GM10266 (cell line): ENCODE measurements at regions not wholly inside any gene's neighbourhood (a gene's known extent, or its start where the extent isn't known, plus 50 kb on each side); places are given as distances from the start of the nearest gene placed in this dataset.

Experiments used
- DNase-seq: peaks from one replicate; pipeline ENCODE4 v3.0.0; 2012; ENCODE audit errors: extremely low spot score
- TF ChIP-seq, protein P1 (sequence below): IDR thresholded peaks from 2 replicates; pipeline ENCODE4 v1.5.1; 2012; ENCODE audit warnings: mild to moderate bottlenecking, low read depth; ENCODE audit not compliant: control insufficient read depth, insufficient read depth; ENCODE audit errors: missing control alignments

DNA sequence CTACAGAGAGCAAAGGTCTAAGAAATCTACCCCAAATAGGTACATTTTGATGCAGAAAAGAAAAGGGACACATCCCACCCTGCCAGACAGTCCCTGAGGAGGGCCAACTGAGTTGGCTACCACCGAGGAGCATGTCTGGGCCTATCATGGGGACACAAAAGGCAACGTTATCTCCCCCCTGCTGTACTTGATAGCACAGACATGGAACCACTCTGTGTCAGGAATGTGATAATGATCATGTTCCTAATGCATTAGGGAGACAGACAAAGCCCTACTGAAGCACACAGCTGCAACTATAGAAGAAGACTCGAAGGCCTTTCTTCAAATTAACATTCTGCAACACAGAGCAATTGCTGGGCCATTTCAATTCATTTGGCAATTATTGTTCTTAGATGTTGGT is 84.5 kb downstream of the ENC1 start:
- TF ChIP-seq, protein P1, sequence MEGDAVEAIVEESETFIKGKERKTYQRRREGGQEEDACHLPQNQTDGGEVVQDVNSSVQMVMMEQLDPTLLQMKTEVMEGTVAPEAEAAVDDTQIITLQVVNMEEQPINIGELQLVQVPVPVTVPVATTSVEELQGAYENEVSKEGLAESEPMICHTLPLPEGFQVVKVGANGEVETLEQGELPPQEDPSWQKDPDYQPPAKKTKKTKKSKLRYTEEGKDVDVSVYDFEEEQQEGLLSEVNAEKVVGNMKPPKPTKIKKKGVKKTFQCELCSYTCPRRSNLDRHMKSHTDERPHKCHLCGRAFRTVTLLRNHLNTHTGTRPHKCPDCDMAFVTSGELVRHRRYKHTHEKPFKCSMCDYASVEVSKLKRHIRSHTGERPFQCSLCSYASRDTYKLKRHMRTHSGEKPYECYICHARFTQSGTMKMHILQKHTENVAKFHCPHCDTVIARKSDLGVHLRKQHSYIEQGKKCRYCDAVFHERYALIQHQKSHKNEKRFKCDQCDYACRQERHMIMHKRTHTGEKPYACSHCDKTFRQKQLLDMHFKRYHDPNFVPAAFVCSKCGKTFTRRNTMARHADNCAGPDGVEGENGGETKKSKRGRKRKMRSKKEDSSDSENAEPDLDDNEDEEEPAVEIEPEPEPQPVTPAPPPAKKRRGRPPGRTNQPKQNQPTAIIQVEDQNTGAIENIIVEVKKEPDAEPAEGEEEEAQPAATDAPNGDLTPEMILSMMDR, result no peak
- DNase-seq, result no peak

GRCh38 chr5:74552101-74552500 is 88.4 kb downstream of the ENC1 start:
- TF ChIP-seq, protein P1, result no peak
- no peak for DNase-seq

GRCh38 chr5:74550927-74551326 is 89.6 kb downstream of the ENC1 start:
- TF ChIP-seq, protein P1, result no peak
- no peak for DNase-seq

DNA sequence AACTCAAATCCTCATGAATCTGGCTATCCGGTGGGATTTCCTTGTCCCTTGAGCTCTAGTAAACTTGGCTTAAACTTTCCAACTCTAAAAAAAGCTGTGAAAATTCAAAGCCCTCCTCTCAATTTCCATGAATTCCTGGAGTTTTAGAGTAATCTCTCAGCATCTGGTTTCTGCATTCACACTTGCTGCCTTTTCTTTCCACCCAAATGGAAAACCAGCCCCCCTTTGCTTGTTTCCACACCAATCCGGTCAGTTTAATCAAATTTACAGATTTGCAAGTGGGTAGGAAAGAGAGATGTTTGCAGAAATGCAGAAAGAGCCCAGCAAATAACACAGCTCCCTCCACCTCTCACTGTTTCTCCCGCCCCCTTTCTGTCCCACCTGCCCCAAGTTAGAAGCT is 91.1 kb downstream of the ENC1 start:
- TF ChIP-seq, protein P1, result no peak

GRCh38 chr5:74546796-74547195 is 93.7 kb downstream of the ENC1 start:
- DNase-seq, result no peak
- TF ChIP-seq, protein P1, result no peak

More for the DNA sequence above, 91.1 kb downstream of the ENC1 start:
- no peak for DNase-seq

DNA sequence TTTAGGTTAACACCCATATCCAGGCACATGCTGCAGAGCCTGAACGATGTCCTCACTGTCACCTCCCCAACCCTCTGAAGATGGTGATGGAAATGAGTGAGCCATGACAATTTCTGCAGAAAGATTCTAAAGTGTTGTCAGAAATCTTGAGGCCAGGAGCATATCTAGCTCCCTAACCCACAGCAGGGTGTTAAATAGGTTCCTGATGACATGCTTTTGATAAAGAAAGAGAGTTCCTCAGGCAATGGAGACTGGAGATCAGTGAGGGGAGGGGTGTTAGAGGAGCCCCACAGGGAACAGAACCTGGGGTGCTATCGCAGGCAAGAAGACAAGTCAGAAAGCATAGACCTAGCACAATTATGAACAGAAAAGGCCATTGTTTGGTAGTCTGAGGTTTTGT is 95.7 kb downstream of the ENC1 start:
- TF ChIP-seq, protein P1, result no peak
- DNase-seq, result no peak

DNA sequence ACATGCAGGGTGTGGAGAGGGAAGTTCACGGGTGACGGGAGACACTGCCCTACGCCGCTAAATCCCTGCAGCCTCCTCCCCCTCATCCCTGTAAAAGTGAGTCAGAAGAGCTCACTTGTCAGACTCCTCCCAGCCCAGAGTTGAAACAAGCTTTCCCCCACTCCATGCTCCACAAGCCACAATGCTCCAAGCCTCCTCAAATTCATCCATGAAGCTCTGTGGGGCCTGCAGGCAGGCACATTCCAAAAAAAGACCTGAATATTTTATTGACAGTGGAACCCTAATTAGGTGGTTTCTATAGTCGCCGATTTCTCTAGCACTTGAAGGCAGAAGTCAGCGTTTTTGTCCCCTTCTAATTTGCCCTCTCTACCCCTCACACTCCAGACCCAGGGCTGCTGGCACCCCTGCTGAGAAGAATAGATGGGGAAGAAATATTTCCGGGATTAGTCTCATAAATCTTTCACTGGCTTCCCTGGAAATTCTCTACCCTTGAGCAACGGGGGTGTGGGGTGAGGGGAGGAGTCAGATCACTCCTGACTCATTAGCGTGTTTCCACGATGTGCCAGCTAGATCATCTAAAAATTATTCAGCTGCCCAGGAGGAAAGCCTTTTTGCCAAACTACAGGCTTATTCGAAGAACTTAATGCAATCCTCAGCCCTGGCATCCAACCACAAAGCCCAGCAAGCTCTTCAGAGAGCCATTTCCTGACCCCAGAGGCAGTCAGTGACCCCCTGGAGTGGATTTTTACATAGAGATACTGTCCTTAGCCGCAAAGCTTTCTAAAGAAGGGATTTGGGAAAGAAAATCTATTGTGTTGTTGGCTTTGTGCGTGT is 97.1 kb downstream of the ENC1 start:
- TF ChIP-seq, protein P1, result no peak
- no peak for DNase-seq
